ENCODE measurements at regions not wholly inside any gene's neighbourhood (a gene's known extent, or its start where the extent isn't known, plus 50 kb on each side); places are given as distances from the start of the nearest gene placed in this dataset.
"Not testable (repeated sequence)": the region's sequence is repeated elsewhere in the genome, so short reads cannot be mapped to it uniquely, and the experiment has no call there.

DNA sequence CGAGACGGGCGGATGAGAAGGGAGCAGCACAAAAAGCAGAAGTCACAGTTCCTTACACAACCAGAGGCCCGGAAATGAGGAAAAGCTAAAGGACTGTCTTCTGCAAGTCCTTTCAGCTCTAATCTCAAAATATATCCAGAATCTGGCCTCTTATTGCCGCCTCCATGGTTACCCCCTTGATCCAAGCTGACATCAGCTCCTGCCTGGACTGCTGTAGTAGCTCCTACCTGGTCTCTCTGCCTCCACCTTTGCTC is 324.0 kb upstream of the ROPN1 start:
- DNase-seq (ENCODE audit: low spot score) = no peak

DNA sequence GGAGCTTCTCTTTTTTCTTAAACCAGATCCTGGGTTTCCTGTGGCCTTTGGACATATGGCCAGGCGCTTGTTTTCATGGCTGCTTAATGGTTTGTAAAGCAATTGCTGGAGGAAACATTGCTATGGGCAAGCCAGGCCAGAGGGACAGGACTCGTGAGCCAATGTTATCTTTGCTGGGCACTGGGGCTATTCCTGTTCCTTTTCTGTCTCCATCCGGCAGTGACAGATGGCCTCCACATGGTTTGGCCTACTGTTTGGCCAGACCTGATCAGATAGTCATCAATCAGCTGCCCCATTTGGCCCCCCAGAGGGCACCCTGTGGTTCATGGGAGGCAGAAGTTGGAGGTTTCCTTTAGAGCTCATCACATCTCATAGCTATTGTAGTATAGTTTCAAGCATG is 326.1 kb upstream of the ROPN1 start:
- DNase-seq (ENCODE audit: low spot score) = no peak

- DNase-seq (ENCODE audit: low spot score) = no peak
These were observed 326.7 kb upstream of the ROPN1 start for GRCh38 chr3:124318656-124319055.

GRCh38 chr3:124320976-124321375 is 329.1 kb upstream of the ROPN1 start:
- DNase-seq (ENCODE audit: low spot score) = no peak

GRCh38 chr3:124322309-124322880 is 330.5 kb upstream of the ROPN1 start:
- DNase-seq (ENCODE audit: low spot score) = no peak

DNA sequence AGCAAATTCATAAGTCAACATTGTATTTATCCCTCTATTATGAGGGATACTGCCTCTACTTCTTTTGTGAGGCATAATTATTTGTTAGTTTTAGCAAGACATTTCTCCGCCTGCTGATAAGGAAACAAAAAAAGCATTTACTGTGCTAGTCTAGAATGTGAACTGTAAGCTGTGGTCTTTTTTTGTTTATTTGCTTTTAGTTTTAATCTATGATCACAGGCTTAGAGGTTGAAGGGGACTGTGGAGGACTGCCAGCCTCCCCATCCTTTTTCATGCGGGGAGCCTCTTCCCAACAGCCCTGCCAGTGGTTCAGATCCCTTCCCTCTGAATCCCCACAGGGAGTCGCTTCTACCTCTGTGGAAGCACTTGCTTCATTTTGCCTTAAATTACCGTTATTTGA is 331.0 kb upstream of the ROPN1 start:
- DNase-seq (ENCODE audit: low spot score) = no peak

DNA sequence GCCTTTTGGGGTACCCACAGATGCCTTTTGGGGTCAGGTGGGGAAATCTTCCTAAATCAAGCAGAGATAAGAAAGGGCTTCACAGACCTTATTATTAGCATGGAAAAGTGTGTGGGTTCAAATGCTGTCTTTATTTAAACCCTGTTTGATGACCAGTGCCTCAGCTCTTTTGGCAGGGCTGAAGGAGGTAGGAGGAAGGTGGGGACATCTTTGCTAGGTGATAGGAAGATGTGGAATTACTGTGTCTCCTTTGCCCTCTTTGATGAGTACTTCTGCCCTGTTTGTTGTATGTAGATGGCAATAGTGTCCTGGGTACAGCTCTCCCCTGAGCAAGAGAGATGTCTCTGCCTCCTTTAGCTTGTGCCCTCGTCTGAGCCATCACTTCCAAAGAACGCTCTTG is 333.3 kb upstream of the ROPN1 start:
- DNase-seq (ENCODE audit: low spot score) = no peak

DNA sequence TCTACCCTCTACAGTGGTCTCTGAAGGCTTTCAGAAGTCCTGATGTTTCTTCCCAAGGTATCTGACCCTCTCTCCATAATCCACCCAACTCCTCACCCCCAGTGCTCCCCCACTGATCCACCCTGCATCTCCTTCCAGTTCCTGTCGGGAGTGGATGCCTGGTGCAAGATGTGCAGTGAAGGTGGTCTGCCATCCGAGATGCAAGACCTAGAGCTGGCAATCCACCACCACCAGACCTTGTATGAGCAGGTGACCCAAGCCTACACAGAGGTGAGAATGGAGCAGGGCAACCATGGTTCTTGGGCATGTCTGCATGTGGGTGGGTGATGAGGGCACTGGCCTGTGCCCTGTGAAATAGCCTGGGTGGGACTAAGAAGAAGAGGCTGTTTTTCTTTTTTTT is 337.8 kb upstream of the ROPN1 start:
- DNase-seq (ENCODE audit: low spot score) = no peak

DNA sequence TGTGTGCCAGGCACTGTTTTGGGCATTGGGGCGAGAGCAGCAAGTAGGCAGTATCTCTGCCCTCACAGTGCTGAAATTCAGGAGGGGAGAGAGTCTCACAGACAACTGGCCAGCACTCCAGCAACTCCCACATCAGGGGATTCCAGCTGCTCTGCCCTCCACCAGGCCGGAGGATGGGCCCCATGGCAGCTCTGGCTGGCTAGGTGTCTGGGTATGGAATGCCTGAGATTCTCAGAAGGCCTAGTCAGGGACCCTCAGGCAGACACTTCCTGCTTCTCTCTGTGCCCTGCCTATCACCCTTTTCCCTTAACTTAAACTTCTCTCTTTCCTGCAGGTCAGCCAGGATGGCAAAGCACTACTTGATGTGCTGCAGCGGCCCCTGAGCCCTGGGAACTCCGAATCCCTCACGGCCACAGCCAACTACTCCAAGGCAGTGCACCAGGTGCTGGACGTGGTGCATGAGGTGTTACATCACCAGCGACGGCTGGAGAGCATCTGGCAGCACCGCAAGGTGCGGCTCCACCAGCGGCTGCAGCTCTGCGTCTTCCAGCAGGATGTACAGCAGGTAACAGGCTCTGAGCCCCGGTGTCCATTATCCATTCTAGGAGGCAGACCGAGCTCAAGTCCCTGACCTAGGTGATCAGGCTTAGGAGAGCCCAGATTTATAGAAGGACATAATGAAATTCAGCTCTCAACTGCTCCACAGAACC is 342.2 kb upstream of the ROPN1 start:
- DNase-seq (ENCODE audit: low spot score) = no peak

- DNase-seq (ENCODE audit: low spot score) = no peak
These were observed 344.2 kb upstream of the ROPN1 start for GRCh38 chr3:124336067-124336656.

DNA sequence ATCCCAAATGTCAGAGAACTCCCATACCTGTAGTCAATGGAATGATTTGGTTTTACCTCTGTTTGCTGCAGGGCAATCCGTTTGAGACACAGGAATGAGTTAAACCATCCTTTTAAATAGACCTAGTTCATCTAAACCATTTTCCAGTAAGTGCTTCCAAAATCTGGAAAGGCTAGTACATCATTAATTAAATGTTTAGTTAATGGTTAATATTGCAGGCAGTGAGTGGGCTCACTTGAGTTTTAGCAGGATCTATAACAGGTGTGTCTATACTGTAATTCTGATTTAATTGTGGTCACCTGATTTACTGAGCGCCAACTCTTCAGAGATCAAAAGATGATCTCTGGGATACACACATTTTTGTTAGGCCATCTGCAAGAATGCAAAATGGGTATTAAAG is 353.9 kb upstream of the ROPN1 start:
- DNase-seq (ENCODE audit: low spot score) = no peak

- DNase-seq (ENCODE audit: low spot score) = no peak
These were observed 354.6 kb upstream of the ROPN1 start for GRCh38 chr3:124346487-124346886.

DNA sequence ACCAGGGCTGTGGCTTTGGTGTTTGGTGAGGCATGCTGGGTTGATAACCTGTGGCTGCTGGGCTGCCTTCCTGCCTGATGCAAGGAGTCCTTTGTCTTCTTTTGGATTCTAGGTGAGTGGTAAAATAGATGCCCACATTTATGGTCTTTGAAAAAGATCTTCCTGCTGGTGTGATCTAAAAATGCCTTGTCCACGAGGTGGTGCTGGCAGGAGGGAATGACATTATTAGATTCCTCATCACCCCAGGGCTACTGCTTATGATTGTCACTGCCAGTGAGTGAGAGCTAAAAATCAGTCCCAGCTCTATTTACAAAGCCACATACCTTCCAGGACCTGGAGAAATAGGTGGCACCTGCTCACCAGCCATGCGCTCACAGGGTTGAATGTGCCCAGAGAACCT is 355.5 kb upstream of the ROPN1 start:
- no peak for DNase-seq (ENCODE audit: low spot score)

GRCh38 chr3:124348555-124348954 is 356.6 kb upstream of the ROPN1 start:
- DNase-seq (ENCODE audit: low spot score) = not testable (repeated sequence)

- peak; percentile 48 for DNase-seq (ENCODE audit: low spot score)
These were observed 359.7 kb upstream of the ROPN1 start for GRCh38 chr3:124351430-124352148.

GRCh38 chr3:124352149-124352539 is 360.2 kb upstream of the ROPN1 start:
- DNase-seq (ENCODE audit: low spot score) = no peak

GRCh38 chr3:124353691-124354090 is 361.8 kb upstream of the ROPN1 start:
- no peak for DNase-seq (ENCODE audit: low spot score)

DNA sequence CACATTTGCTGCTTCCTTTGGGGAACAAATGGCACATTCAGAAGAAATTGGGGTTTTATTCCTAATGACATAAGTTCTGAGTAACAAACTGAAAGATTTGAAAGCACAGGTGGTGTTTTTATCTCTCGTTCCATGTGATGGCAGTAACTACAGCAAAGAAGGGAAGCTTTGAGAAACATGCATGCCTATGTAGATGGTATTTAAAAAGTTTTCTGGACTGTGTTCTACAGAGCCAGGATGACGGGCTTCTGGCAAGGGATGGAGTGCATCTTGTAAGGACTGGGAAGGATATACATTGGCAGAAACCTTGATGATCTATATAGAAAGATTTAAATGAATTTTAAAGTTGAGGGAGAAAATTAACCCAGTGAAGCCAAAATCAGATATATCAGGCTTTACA is 362.2 kb upstream of the ROPN1 start:
- no peak for DNase-seq (ENCODE audit: low spot score)

- DNase-seq (ENCODE audit: low spot score) = no peak
These were observed 366.2 kb upstream of the ROPN1 start for GRCh38 chr3:124358156-124358555.

DNA sequence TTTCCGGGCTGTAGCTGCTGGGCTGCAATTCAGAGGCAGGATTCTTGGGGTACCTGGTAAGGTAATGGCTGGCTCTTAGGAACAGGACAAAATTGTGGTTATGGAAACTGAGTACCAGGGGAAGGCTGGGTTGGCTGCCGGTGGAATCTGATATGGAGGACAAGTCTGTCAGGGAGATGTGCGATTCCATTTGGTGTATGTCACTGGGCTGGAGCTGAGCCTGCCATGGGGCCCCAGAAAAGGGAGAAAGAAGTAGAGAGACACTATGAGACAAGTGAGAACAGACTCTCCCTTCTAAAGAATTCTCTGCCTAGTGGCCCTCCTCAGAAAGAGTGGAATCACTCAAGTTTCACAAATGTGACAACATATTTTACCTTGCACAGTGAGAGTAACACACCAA is 368.2 kb upstream of the ROPN1 start:
- DNase-seq (ENCODE audit: low spot score) = no peak

GRCh38 chr3:124360563-124360962 is 368.6 kb upstream of the ROPN1 start:
- DNase-seq (ENCODE audit: low spot score) = no peak

DNA sequence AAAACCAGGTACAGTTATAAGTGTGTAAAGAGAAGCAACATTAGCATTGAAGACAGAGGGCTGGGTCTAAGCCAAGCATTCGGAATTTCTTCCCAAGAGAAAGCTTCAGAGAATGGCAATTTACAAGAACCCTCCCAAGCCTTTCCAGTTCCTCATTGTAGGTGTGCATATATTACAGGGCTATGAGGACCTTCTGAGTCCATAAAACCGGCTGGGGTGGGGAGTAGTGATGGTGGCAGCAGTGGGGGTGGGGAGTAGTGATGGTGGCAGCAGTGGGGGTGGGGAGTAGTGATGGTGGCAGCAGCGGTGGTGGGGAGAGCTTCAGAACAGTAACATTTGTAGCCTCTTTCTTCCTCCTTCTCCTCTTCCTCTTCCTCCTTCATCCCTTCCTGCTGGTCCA is 368.7 kb upstream of the UMPS start:
- no peak for DNase-seq (ENCODE audit: low spot score)

DNA sequence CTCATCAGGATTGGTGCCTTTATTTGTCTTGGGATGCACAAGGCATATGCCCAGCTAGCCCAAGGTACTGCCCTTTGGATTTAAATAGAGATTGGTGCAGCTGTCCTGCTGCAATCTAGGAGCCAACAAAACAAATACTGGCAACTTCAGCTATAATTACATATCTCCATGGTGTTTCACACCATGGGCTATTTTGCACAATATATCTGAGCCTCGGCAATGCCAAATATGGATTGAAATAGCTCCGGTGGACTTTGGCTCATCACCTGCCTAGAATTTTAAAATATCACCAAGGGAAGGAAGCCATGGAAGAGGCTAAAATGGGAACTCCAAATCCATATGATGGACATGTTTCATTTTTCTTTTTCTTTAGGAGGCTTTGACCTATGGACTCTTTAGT is 367.8 kb upstream of the UMPS start:
- DNase-seq (ENCODE audit: low spot score) = no peak
